ENCODE measurements at regions not wholly inside any gene's neighbourhood (a gene's known extent, or its start where the extent isn't known, plus 50 kb on each side); places are given as distances from the start of the nearest gene placed in this dataset.

GRCh38 chr12:46910830-46911229, 85.0 kb upstream of the SLC38A4 start:
- no peak overlapping the region for H3K4me3 ChIP-seq (ENCODE audit: low read depth in 1 of 2, low read length in 1 of 2)
- no peaks in the 10 kb centered on the region for H3K36me3 ChIP-seq
- H3K4me1 ChIP-seq (ENCODE audit: control insufficient read depth in 1 of 2, insufficient read depth in 1 of 2, low read depth in 1 of 2, low read length in 1 of 2): no peaks in the 10 kb centered on the region
- no peak for TF ChIP-seq CTCF (IDR thresholded peaks at IDR 0.05)
- H3K27ac ChIP-seq: no peak overlapping the region
- no peaks in the 10 kb centered on the region for H3K9me3 ChIP-seq
- no peaks in the 10 kb centered on the region for H3K27me3 ChIP-seq

GRCh38 chr12:46914336-46914735, 88.5 kb upstream of the SLC38A4 start:
- H3K27me3 ChIP-seq: no peaks in the 10 kb centered on the region
- no peak overlapping the region for H3K27ac ChIP-seq
- TF ChIP-seq CTCF (IDR thresholded peaks at IDR 0.05): no peak
- H3K9me3 ChIP-seq: no peaks in the 10 kb centered on the region
- H3K36me3 ChIP-seq: no peaks in the 10 kb centered on the region
- H3K4me1 ChIP-seq (ENCODE audit: control insufficient read depth in 1 of 2, insufficient read depth in 1 of 2, low read depth in 1 of 2, low read length in 1 of 2): no peaks in the 10 kb centered on the region
- H3K4me3 ChIP-seq (ENCODE audit: low read depth in 1 of 2, low read length in 1 of 2): no peak overlapping the region

GRCh38 chr12:46915082-46915481, 89.3 kb upstream of the SLC38A4 start:
- Histone ChIP-seq H3K9me3 (no peaks in the 10 kb centered on the region), H3K27me3 (no peaks in the 10 kb centered on the region), H3K4me3 (ENCODE audit: low read depth in 1 of 2, low read length in 1 of 2) (no peak overlapping the region), H3K36me3 (no peaks in the 10 kb centered on the region), H3K27ac (no peak overlapping the region), H3K4me1 (ENCODE audit: control insufficient read depth in 1 of 2, insufficient read depth in 1 of 2, low read depth in 1 of 2, low read length in 1 of 2) (no peaks in the 10 kb centered on the region)
- no peak for TF ChIP-seq CTCF (IDR thresholded peaks at IDR 0.05)

GRCh38 chr12:46915836-46916235, 90.0 kb upstream of the SLC38A4 start:
- H3K27me3 ChIP-seq: no peaks in the 10 kb centered on the region
- TF ChIP-seq CTCF (IDR thresholded peaks at IDR 0.05): no peak
- no peaks in the 10 kb centered on the region for H3K4me1 ChIP-seq (ENCODE audit: control insufficient read depth in 1 of 2, insufficient read depth in 1 of 2, low read depth in 1 of 2, low read length in 1 of 2)
- H3K4me3 ChIP-seq (ENCODE audit: low read depth in 1 of 2, low read length in 1 of 2): no peak overlapping the region
- H3K36me3 ChIP-seq: no peaks in the 10 kb centered on the region
- H3K9me3 ChIP-seq: no peaks in the 10 kb centered on the region
- no peak overlapping the region for H3K27ac ChIP-seq

- H3K4me1 ChIP-seq (ENCODE audit: control insufficient read depth in 1 of 2, insufficient read depth in 1 of 2, low read depth in 1 of 2, low read length in 1 of 2): no peaks in the 10 kb centered on the region
- H3K27me3 ChIP-seq: no peaks in the 10 kb centered on the region
- H3K36me3 ChIP-seq: no peaks in the 10 kb centered on the region
- H3K27ac ChIP-seq: no peak overlapping the region
- no peak for TF ChIP-seq CTCF (IDR thresholded peaks at IDR 0.05)
- H3K9me3 ChIP-seq: no peaks in the 10 kb centered on the region
- H3K4me3 ChIP-seq (ENCODE audit: low read depth in 1 of 2, low read length in 1 of 2): no peak overlapping the region
Measured at GRCh38 chr12:46916796-46917419, 91.1 kb upstream of the SLC38A4 start.

- H3K4me1 ChIP-seq (ENCODE audit: control insufficient read depth in 1 of 2, insufficient read depth in 1 of 2, low read depth in 1 of 2, low read length in 1 of 2): no peaks in the 10 kb centered on the region
- no peaks in the 10 kb centered on the region for H3K36me3 ChIP-seq
- H3K27ac ChIP-seq: no peak overlapping the region
- no peaks in the 10 kb centered on the region for H3K9me3 ChIP-seq
- no peak for TF ChIP-seq CTCF (IDR thresholded peaks at IDR 0.05)
- no peak overlapping the region for H3K4me3 ChIP-seq (ENCODE audit: low read depth in 1 of 2, low read length in 1 of 2)
- no peaks in the 10 kb centered on the region for H3K27me3 ChIP-seq
Measured at GRCh38 chr12:46917821-46918220, 92.0 kb upstream of the SLC38A4 start.
